ENCODE measurements at regions not wholly inside any gene's neighbourhood (a gene's known extent, or its start where the extent isn't known, plus 50 kb on each side); places are given as distances from the start of the nearest gene placed in this dataset.

DNA sequence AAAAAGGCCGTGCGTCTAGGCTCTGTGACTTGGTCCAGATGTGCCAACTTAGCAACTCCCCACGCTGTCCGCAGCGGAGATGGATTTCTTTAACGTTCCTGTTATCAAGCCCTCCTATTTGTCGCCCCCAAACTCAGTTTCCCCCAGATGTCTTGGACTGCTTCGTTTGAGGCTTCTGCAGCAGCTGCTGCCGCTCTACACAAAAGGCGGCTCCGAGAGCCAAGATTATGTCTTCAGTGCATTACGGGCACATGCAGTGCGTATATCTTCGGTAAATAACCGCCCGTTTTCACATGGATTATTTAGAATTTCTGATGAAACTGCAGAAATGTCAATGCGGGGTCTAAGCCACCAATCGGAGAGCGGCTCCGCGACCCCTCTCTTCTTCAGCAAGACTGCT, 240.6 kb upstream of the ZFHX3 start:
- Histone ChIP-seq H3K9me2 (ENCODE audit: insufficient read depth, low read length) (no peaks in the 10 kb centered on the region), H2AFZ (ENCODE audit: low read length) (no peak overlapping the region), H3K4me2 (ENCODE audit: low read length) (no peak overlapping the region), H3K4me1 (ENCODE audit: insufficient read depth, low read length, poor library complexity, severe bottlenecking) (no peaks in the 10 kb centered on the region), H3K27ac (ENCODE audit: low read depth, low read length, poor library complexity, severe bottlenecking) (no peak overlapping the region), H3K36me3 (ENCODE audit: insufficient read depth, low read length) (no peaks in the 10 kb centered on the region), H3K9me3 (ENCODE audit: low read length) (no peaks in the 10 kb centered on the region), H3K4me3 (ENCODE audit: low read depth, low read length, poor library complexity, severe bottlenecking) (no peak overlapping the region), H3K79me2 (ENCODE audit: insufficient read depth, low read depth, low read length) (no peaks in the 10 kb centered on the region), H4K20me1 (ENCODE audit: insufficient read depth, low read length) (no peaks in the 10 kb centered on the region)
- BruUV-seq (replicated peaks): no TSS peak
- intact Hi-C loops (cut with micrococcal nuclease; ENCODE audit: unreplicated experiment): no loop called here
- DNase-seq (ENCODE audit: low spot score): no peak
- TF ChIP-seq CTCF (conservative IDR thresholded peaks at IDR 0.05; ENCODE audit: low read length) (no peak), EZH2phosphoT487 (IDR thresholded peaks at IDR 0.05; ENCODE audit: borderline replicate concordance, low read depth, low read length) (no peak)
- CTCF ChIA-PET (ENCODE audit: unreplicated experiment): no interaction called here
- POLR2A ChIA-PET: interaction anchor here (0.6 kb wide), 1 partner anchor 637 kb away, joined by 4 read pairs; no protein-coding TSS in a partner anchor

DNA sequence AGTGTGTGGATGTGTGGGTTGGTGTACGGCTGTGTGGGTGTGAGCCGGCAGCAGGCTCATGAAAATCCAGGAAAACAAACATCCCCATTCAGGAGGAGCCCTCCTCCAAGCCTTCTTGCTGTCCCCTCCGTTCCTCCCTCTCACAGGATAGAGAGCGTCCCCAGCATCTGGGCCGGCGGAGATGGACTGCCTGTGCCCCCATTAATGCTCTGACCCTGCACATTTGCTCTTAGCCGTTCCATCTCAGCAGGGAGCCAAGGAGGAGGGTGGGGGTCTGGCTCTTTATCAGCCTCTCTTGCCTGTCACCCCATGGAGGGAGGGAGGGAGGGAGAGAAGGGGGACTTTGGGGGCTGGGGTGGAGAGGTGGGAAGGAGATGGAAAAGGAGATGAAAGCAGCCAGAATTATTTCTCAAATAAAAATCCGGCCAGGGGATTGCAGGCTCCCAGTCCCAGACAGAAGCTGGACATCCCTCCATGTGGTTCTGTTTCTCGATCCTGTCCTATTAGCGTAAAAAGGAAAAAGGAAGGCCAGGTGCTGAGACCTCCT, 240.0 kb upstream of the ZFHX3 start:
- H2AFZ ChIP-seq (ENCODE audit: low read length): no peak overlapping the region
- no peaks in the 10 kb centered on the region for H3K79me2 ChIP-seq (ENCODE audit: insufficient read depth, low read depth, low read length)
- H3K9me2 ChIP-seq (ENCODE audit: insufficient read depth, low read length): no peaks in the 10 kb centered on the region
- H3K4me3 ChIP-seq (ENCODE audit: low read depth, low read length, poor library complexity, severe bottlenecking): no peak overlapping the region
- H3K9me3 ChIP-seq (ENCODE audit: low read length): no peaks in the 10 kb centered on the region
- H3K27ac ChIP-seq (ENCODE audit: low read depth, low read length, poor library complexity, severe bottlenecking): no peak overlapping the region
- TF ChIP-seq CTCF (conservative IDR thresholded peaks at IDR 0.05; ENCODE audit: low read length) (no peak), EZH2phosphoT487 (IDR thresholded peaks at IDR 0.05; ENCODE audit: borderline replicate concordance, low read depth, low read length) (no peak)
- ChIA-PET POLR2A (interaction anchor here (0.6 kb wide), 1 partner anchor 638 kb away, joined by 4 read pairs; no protein-coding TSS in a partner anchor), CTCF (ENCODE audit: unreplicated experiment) (no interaction called here)
- no peak overlapping the region for H3K4me2 ChIP-seq (ENCODE audit: low read length)
- DNase-seq (ENCODE audit: low spot score): no peak
- intact Hi-C loops (cut with micrococcal nuclease; ENCODE audit: unreplicated experiment): no loop called here
- BruUV-seq (replicated peaks): no TSS peak
- H3K4me1 ChIP-seq (ENCODE audit: insufficient read depth, low read length, poor library complexity, severe bottlenecking): no peaks in the 10 kb centered on the region
- no peaks in the 10 kb centered on the region for H4K20me1 ChIP-seq (ENCODE audit: insufficient read depth, low read length)
- no peaks in the 10 kb centered on the region for H3K36me3 ChIP-seq (ENCODE audit: insufficient read depth, low read length)

GRCh38 chr16:73286346-73287267, 238.7 kb upstream of the ZFHX3 start:
- Histone ChIP-seq H3K27ac (ENCODE audit: low read depth, low read length, poor library complexity, severe bottlenecking) (no peak overlapping the region), H2AFZ (ENCODE audit: low read length) (no peak overlapping the region), H3K4me3 (ENCODE audit: low read depth, low read length, poor library complexity, severe bottlenecking) (no peak overlapping the region), H3K9me2 (ENCODE audit: insufficient read depth, low read length) (no peaks in the 10 kb centered on the region), H3K36me3 (ENCODE audit: insufficient read depth, low read length) (no peaks in the 10 kb centered on the region), H4K20me1 (ENCODE audit: insufficient read depth, low read length) (no peaks in the 10 kb centered on the region), H3K4me1 (ENCODE audit: insufficient read depth, low read length, poor library complexity, severe bottlenecking) (no peaks in the 10 kb centered on the region), H3K4me2 (ENCODE audit: low read length) (no peak overlapping the region), H3K79me2 (ENCODE audit: insufficient read depth, low read depth, low read length) (no peaks in the 10 kb centered on the region), H3K9me3 (ENCODE audit: low read length) (no peaks in the 10 kb centered on the region)
- intact Hi-C loops (cut with micrococcal nuclease; ENCODE audit: unreplicated experiment): no loop called here
- no peak for TF ChIP-seq EZH2phosphoT487 (IDR thresholded peaks at IDR 0.05; ENCODE audit: borderline replicate concordance, low read depth, low read length)
- BruUV-seq (replicated peaks): no TSS peak
- no peak for DNase-seq (ENCODE audit: low spot score)
- ChIA-PET POLR2A (interaction anchor here (0.6 kb wide), 1 partner anchor 405 kb away, joined by 3 read pairs; no protein-coding TSS in a partner anchor), CTCF (ENCODE audit: unreplicated experiment) (no interaction called here)

All from OCI-LY7 (cell line).